HepG2 (cell line): ENCODE measurements at regions not wholly inside any gene's neighbourhood (a gene's known extent, or its start where the extent isn't known, plus 50 kb on each side); places are given as distances from the start of the nearest gene placed in this dataset.

ENCODE experiments used
- ATAC-seq: fragments of 200-7000 bp; cut with Tn5 transposase; 3 replicates; pipeline ENCODE4 v1.9.1; 2020; ENCODE audit warnings: mild to moderate bottlenecking, moderate library complexity
- BruUV-seq: library from RNA; stranded (reverse); fragments of 400-500 nt; replicated peaks from 2 replicates; lab custom pipeline; 2021; lab: Mats Ljungman, UMichigan
- CTCF ChIA-PET: fragments of 300-600 bp; formaldehyde crosslinking; extraction: SDS; loops from one replicate; lab custom pipeline; 2021; ENCODE audit warnings: low total read pairs, inconsistent platforms, low intra/inter-chr PET ratio; lab: Yijun Ruan, JAX
- POLR2A ChIA-PET: fragments of 350-600 bp; sonication (Branson Sonifier 250); formaldehyde crosslinking; loops from one replicate; lab custom pipeline; 2020; ENCODE audit warnings: antibody characterized with exemption, inconsistent platforms; lab: Yijun Ruan, JAX
- DNase-seq: peaks from one replicate; pipeline ENCODE4 v3.0.0-alpha.2; 2015; ENCODE audit warnings: low spot score
- FAIRE-seq: peaks from 3 replicates; lab custom pipeline; 2011; peaks lifted over from hg19 to GRCh38; lab: Jason Lieb, UNC
- H2AFZ ChIP-seq: one replicate; pipeline ENCODE4 v1.6.1; 2011; ENCODE audit warnings: low read length, inconsistent platforms
- H3K27ac ChIP-seq: fragments of 300-600 bp; 3 replicates; pipeline ENCODE4 v1.8.0; 2011; ENCODE audit warnings: mixed run types, mild to moderate bottlenecking, mixed read lengths, low read length, inconsistent platforms; ENCODE audit not compliant: insufficient read depth; ENCODE audit errors: extremely low read length
- H3K27me3 ChIP-seq, 2 experiments: fragments of 200-600 bp in 1 of 2; 2 replicates in 1 of 2; 3 replicates in 1 of 2; pipeline versions ENCODE4 v1.6.0 to v1.8.0; 2011; ENCODE audit warnings: low read length in 2 of 2, mild to moderate bottlenecking in 2 of 2, moderate library complexity in 2 of 2, inconsistent platforms in 1 of 2; ENCODE audit not compliant: insufficient read depth in 2 of 2, control insufficient read depth in 1 of 2
- H3K36me3 ChIP-seq, 2 experiments: fragments of 200-600 bp in 1 of 2; replicated peaks in 1 of 2; 2 replicates in 1 of 2; 3 replicates in 1 of 2; pipeline versions ENCODE4 v1.5.1 to v1.8.0; 2011; ENCODE audit warnings: low read length in 2 of 2, inconsistent platforms in 1 of 2; ENCODE audit not compliant: insufficient read depth in 2 of 2, control insufficient read depth in 1 of 2
- H3K4me1 ChIP-seq: 2 replicates; pipeline ENCODE4 v1.5.1; 2012; ENCODE audit warnings: low read length, inconsistent platforms; ENCODE audit not compliant: insufficient read depth
- H3K4me2 ChIP-seq: 2 replicates; pipeline ENCODE4 v1.6.0; 2011; ENCODE audit warnings: low read depth, low read length, inconsistent platforms
- H3K4me3 ChIP-seq, 3 experiments: fragments of 200-600 bp in 1 of 3; sonication (generic), shearing (Covaris generic) in 1 of 3; replicated peaks in 1 of 3; 2 replicates each; pipeline ENCODE4 v1.5.1; 2011 to 2016; ENCODE audit warnings: low read length in 3 of 3, inconsistent platforms in 2 of 3, low read depth in 2 of 3, mild to moderate bottlenecking in 2 of 3, control low read depth in 1 of 3, mixed read lengths in 1 of 3; ENCODE audit not compliant: insufficient read depth in 1 of 3
- H3K79me2 ChIP-seq: one replicate; pipeline ENCODE4 v1.6.1; 2011; ENCODE audit warnings: low read length, inconsistent platforms; ENCODE audit not compliant: insufficient read depth
- H3K9ac ChIP-seq: 2 replicates; pipeline ENCODE4 v1.6.0; 2011; ENCODE audit warnings: mild to moderate bottlenecking, low read depth, low read length, inconsistent platforms; ENCODE audit not compliant: insufficient read depth
- H3K9me3 ChIP-seq: 2 replicates; pipeline ENCODE4 v1.5.1; 2012; ENCODE audit warnings: mild to moderate bottlenecking, low read length
- H4K20me1 ChIP-seq: 2 replicates; pipeline ENCODE4 v1.6.0; 2011; ENCODE audit warnings: inconsistent platforms, mild to moderate bottlenecking, low read length, moderate library complexity; ENCODE audit not compliant: insufficient read depth
- BATF2 ChIP-seq: sonication (generic); formaldehyde crosslinking; IDR thresholded peaks from 2 replicates; pipeline ENCODE4 v1.8.0; 2022; ENCODE audit warnings: mild to moderate bottlenecking, missing genetic modification reagents, moderate library complexity
- CREB1 ChIP-seq, 2 experiments: fragments of 450-650 bp in 1 of 2; IDR thresholded peaks; 2 replicates each; pipeline ENCODE4 v1.6.1; 2016 to 2017; ENCODE audit warnings: control low read depth in 1 of 2, mild to moderate bottlenecking in 1 of 2, missing compliant biosample characterization in 1 of 2, missing genetic modification characterization in 1 of 2
- LCORL ChIP-seq, 2 experiments: fragments of 450-650 bp in 1 of 2; sonication (generic) in 1 of 2; formaldehyde crosslinking in 1 of 2; IDR thresholded peaks; 2 replicates each; pipeline versions ENCODE4 v1.5.0 to v1.6.1; 2017 to 2020; ENCODE audit warnings: antibody characterized with exemption in 1 of 2, missing genetic modification reagents in 1 of 2
- MXI1 ChIP-seq: IDR thresholded peaks from 3 replicates; pipeline ENCODE4 v1.6.1; 2012; ENCODE audit warnings: low read depth, low read length, inconsistent platforms, borderline replicate concordance
- NR2F6 ChIP-seq, 2 experiments: IDR thresholded peaks; 2 replicates each; pipeline ENCODE4 v1.6.1; 2016; ENCODE audit warnings: antibody characterized with exemption in 1 of 2, mild to moderate bottlenecking in 1 of 2
- PBX2 ChIP-seq: IDR thresholded peaks from 2 replicates; pipeline ENCODE4 v1.6.1; 2016; ENCODE audit warnings: control low read depth
- RARA ChIP-seq: IDR thresholded peaks from 2 replicates; pipeline ENCODE4 v1.6.1; 2016; ENCODE audit warnings: missing genetic modification reagents, missing compliant biosample characterization
- RXRA ChIP-seq: sonication (generic); formaldehyde crosslinking; IDR thresholded peaks from 2 replicates; pipeline ENCODE4 v1.5.1; 2020; ENCODE audit warnings: missing genetic modification reagents
- SOX5 ChIP-seq: IDR thresholded peaks from 2 replicates; pipeline ENCODE4 v1.6.1; 2016; ENCODE audit warnings: borderline replicate concordance
- SRSF4 ChIP-seq: fragments of 200-400 bp; formaldehyde crosslinking; IDR thresholded peaks from one replicate; pipeline ENCODE4 v1.6.1; 2018; ENCODE audit warnings: mild to moderate bottlenecking, low read depth, low read length, moderate library complexity; ENCODE audit not compliant: poor library complexity, severe bottlenecking
- TAF15 ChIP-seq: fragments of 200-400 bp; formaldehyde crosslinking; IDR thresholded peaks from one replicate; pipeline ENCODE4 v1.6.1; 2018; ENCODE audit warnings: mild to moderate bottlenecking, low read depth, low read length; ENCODE audit not compliant: poor library complexity, severe bottlenecking
- ZBTB20 ChIP-seq: sonication (generic); formaldehyde crosslinking; IDR thresholded peaks from 2 replicates; pipeline ENCODE4 v1.8.1; 2023; ENCODE audit warnings: missing genetic modification reagents, low read depth, mild to moderate bottlenecking, borderline replicate concordance
- ZNF317 ChIP-seq: sonication (generic); formaldehyde crosslinking; IDR thresholded peaks from 2 replicates; pipeline ENCODE4 v1.5.0; 2020; ENCODE audit warnings: mild to moderate bottlenecking, missing genetic modification reagents
- ZNF431 ChIP-seq: sonication (generic); formaldehyde crosslinking; IDR thresholded peaks from 2 replicates; pipeline ENCODE4 v1.9.0; 2022; ENCODE audit warnings: missing genetic modification reagents, low read depth, mild to moderate bottlenecking, borderline replicate concordance
- ZNF672 ChIP-seq: sonication (generic); formaldehyde crosslinking; IDR thresholded peaks from 2 replicates; pipeline ENCODE4 v1.8.1; 2022; ENCODE audit warnings: missing genetic modification reagents
- WGBS: methylation state at CpG from one replicate; pipeline ENCODE4 v1.1.6; 2017; ENCODE audit warnings: low lambda C conversion rate; 5-methylcytosine and 5-hydroxymethylcytosine counted together
- in situ Hi-C: cut with HindIII; loops from 2 replicates; pipeline ENCODE4 v1.10.0; 2017; ENCODE audit warnings: low pct_unique_long_range_greater_than_20kb; ENCODE audit not compliant: extremely low pct_ligation_motif_present
- intact Hi-C: fragments of 100-400 bp; cut with micrococcal nuclease; formaldehyde crosslinking; loops from one replicate; pipeline ENCODE4 v1.10.0; 2022; ENCODE audit not compliant: unreplicated experiment

- H3K27ac ChIP-seq: no peak overlapping the region
- POLR2A ChIA-PET: interaction anchor here (2.4 kb wide), 1 partner anchor 10 kb away, joined by 39 read pairs; no protein-coding TSS in a partner anchor
- 77% methylated on average over 3 of the region's 3 CpGs for WGBS
- no peaks in the 10 kb centered on the region for H3K36me3 ChIP-seq
- H3K27me3 ChIP-seq: no peaks in the 10 kb centered on the region
- CTCF ChIA-PET: no interaction called here
- H3K79me2 ChIP-seq: no peaks in the 10 kb centered on the region
- peaks cover 37% of the 10 kb centered on the region for H3K4me1 ChIP-seq
- BruUV-seq: no TSS peak
- DNase-seq: no peak
- intact Hi-C loops: no loop called here
- FAIRE-seq: no peak
- ATAC-seq: no peak
- H3K9ac ChIP-seq: no peak overlapping the region
- TF ChIP-seq CREB1 (IDR thresholded peaks at IDR 0.05) (peak; percentile 55), CREB1 (CRISPR knock-in tag; IDR thresholded peaks at IDR 0.05) (no peak), ZBTB20 (CRISPR knock-in tag) (no peak)
- TF ChIP-seq, all 625 proteins: peak for 1
- Histone ChIP-seq H3K4me3 (no peak overlapping the region), H3K4me2 (no peak overlapping the region), H2AFZ (no peak overlapping the region), H3K9me3 (peaks cover 16% of the 10 kb centered on the region), H4K20me1 (no peaks in the 10 kb centered on the region)
- in situ Hi-C loops: no loop called here
These were observed 100.8 kb downstream of the ASB1 start for GRCh38 chr2:238527565-238527964.

- ChIA-PET CTCF (interaction anchor here (0.7 to 1.3 kb wide), 2 partner anchors 11 to 16 kb away, joined by 3 to 4 read pairs; no protein-coding TSS in a partner anchor), POLR2A (interaction anchor here (0.9 to 2.4 kb wide), 2 partner anchors 11 to 16 kb away, joined by 7 to 39 read pairs; no protein-coding TSS in a partner anchor)
- Histone ChIP-seq H3K9me3 (peaks cover 16% of the 10 kb centered on the region), H3K36me3 (no peaks in the 10 kb centered on the region), H3K4me3 (peak overlapping the region; percentile 9 to 49 (median 16); a peak in 4 of 6 replicates), H3K9ac (peak overlapping the region; percentile 30; the same call in 1 of the 2 replicates), H3K4me2 (peak overlapping the region; percentile 81), H3K27me3 (no peaks in the 10 kb centered on the region), H2AFZ (peak overlapping the region; percentile 68), H4K20me1 (no peaks in the 10 kb centered on the region), H3K4me1 (peaks cover 21% of the 10 kb centered on the region), H3K79me2 (no peaks in the 10 kb centered on the region), H3K27ac (peak overlapping the region; percentile 43)
- in situ Hi-C loops: no loop called here
- FAIRE-seq (peak; percentile 96), ATAC-seq (peak; percentile 98), DNase-seq (peak; percentile 95)
- TSS peak; percentile 66 for BruUV-seq
- intact Hi-C loops: no loop called here
- 18% methylated on average over 10 of the region's 10 CpGs for WGBS
- peak; percentile 47 for TF ChIP-seq RARA (CRISPR knock-in tag)
- no peak for TF ChIP-seq PBX2
- TF ChIP-seq ZNF317 (CRISPR knock-in tag): peak; percentile 91
- TF ChIP-seq ZNF431: 0 out of 2 replicates have a peak, but pooled peaks have one; percentile 30
- TF ChIP-seq BATF2 (CRISPR knock-in tag): no peak
- TF ChIP-seq MXI1: peak; percentile 19; the same call in 1 of the 3 replicates
- TF ChIP-seq SRSF4: no peak
- TF ChIP-seq ZNF672: no peak
- TF ChIP-seq SOX5 (CRISPR knock-in tag): 0 out of 2 replicates have a peak, but pooled peaks have one; percentile 53
- no peak for TF ChIP-seq RXRA (CRISPR knock-in tag)
- no peak for TF ChIP-seq NR2F6 (IDR thresholded peaks at IDR 0.05)
- TF ChIP-seq NR2F6 (CRISPR knock-in tag; IDR thresholded peaks at IDR 0.05): no peak
- no peak for TF ChIP-seq LCORL (IDR thresholded peaks at IDR 0.05)
- peak; percentile 68 for TF ChIP-seq LCORL (CRISPR knock-in tag; IDR thresholded peaks at IDR 0.05)
- no peak for TF ChIP-seq TAF15
These were observed 102.4 kb downstream of the ASB1 start for GRCh38 chr2:238528953-238529781.
